Sigmoid colon (tissue), 4 donors: ENCODE measurements at regions not wholly inside any gene's neighbourhood (a gene's known extent, or its start where the extent isn't known, plus 50 kb on each side); places are given as distances from the start of the nearest gene placed in this dataset.

Experiments used
- CTCF ChIP-seq, 4 experiments: fragments of 450-650 bp in 3 of 4; fragments of 200-600 bp in 1 of 4; IDR thresholded peaks; one replicate each; pipeline ENCODE4 v1.5.1; 2016 to 2019; ENCODE audit warnings: antibody characterized with exemption in 4 of 4, mild to moderate bottlenecking in 3 of 4, moderate library complexity in 2 of 4
- POLR2AphosphoS5 ChIP-seq, 4 donors: sonication (generic); formaldehyde crosslinking; IDR thresholded peaks; one replicate each; pipeline ENCODE4 v1.6.1; 2017; ENCODE audit warnings: antibody characterized with exemption in 4 of 4

DNA sequence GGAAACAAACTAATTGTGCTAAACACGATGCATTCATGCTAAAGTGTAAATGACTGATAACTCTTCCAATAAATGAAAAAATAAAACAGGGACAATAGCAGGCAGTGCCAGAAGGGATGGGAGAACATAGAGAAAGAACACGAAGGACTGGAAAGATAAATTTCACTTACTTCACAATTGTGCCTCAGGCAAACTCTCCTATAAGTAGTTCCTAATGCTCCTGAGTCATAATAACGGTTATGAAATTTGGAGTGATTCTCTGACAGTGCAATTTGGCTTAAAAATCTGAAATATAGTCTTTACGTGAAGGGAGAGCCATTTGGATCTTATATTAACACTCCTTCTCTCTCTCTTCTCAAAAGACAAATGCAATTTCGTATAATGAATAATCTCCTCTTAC lies 2218.5 kb downstream of the MAT2B start:
- TF ChIP-seq POLR2AphosphoS5 (IDR thresholded peaks at IDR 0.05), result no peak
- TF ChIP-seq CTCF (IDR thresholded peaks at IDR 0.05), result no peak
